Prostate gland (tissue), 2 donors: ENCODE measurements at regions not wholly inside any gene's neighbourhood (a gene's known extent, or its start where the extent isn't known, plus 50 kb on each side); places are given as distances from the start of the nearest gene placed in this dataset.

Source experiments
- DNase-seq: peaks from one replicate; pipeline ENCODE4 v3.0.0-alpha.2; 2019; ENCODE audit warnings: low spot score
- H3K27ac ChIP-seq, 2 donors: fragments of 200-600 bp; sonication (generic); 2 replicates each; pipeline ENCODE4 v1.5.1; 2017 to 2019
- H3K27me3 ChIP-seq: fragments of 200-600 bp; sonication (generic); replicated peaks from 2 replicates; pipeline ENCODE4 v1.5.1; 2019; ENCODE audit not compliant: insufficient read depth
- H3K36me3 ChIP-seq, 2 donors: fragments of 200-600 bp; sonication (generic); 1 replicate in 1 of 2; 2 replicates in 1 of 2; pipeline versions ENCODE4 v1.5.1 to v1.8.1; 2017 to 2019
- H3K4me1 ChIP-seq: fragments of 200-600 bp; sonication (generic); replicated peaks from 2 replicates; pipeline ENCODE4 v1.5.1; 2019
- H3K4me3 ChIP-seq, 2 donors: fragments of 200-600 bp; sonication (generic); 2 replicates each; pipeline ENCODE4 v1.5.1; 2017 to 2019
- H3K9me3 ChIP-seq: fragments of 200-600 bp; sonication (generic); 2 replicates; pipeline ENCODE4 v1.5.1; 2017
- CTCF ChIP-seq, 4 experiments: fragments of 200-600 bp in 2 of 4; fragments of 450-650 bp in 2 of 4; sonication (generic) in 2 of 4; IDR thresholded peaks; 1 replicate in 3 of 4; 2 replicates in 1 of 4; pipeline ENCODE4 v1.5.1; 2016 to 2019; ENCODE audit warnings: antibody characterized with exemption in 4 of 4, mild to moderate bottlenecking in 2 of 4, moderate library complexity in 2 of 4
- POLR2A ChIP-seq: fragments of 450-650 bp; IDR thresholded peaks from one replicate; pipeline ENCODE4 v1.6.1; 2016; ENCODE audit warnings: antibody characterized with exemption, mild to moderate bottlenecking
- POLR2AphosphoS5 ChIP-seq: sonication (generic); formaldehyde crosslinking; IDR thresholded peaks from one replicate; pipeline ENCODE4 v1.6.1; 2017; ENCODE audit warnings: antibody characterized with exemption
- WGBS: methylation state at CpG from one replicate; pipeline ENCODE4 v1.1.5; 2018; 5-methylcytosine and 5-hydroxymethylcytosine counted together
- intact Hi-C: fragments of 100-400 bp; cut with DNase I; formaldehyde crosslinking; loops from one replicate; pipeline ENCODE4 v1.14.2; 2022

GRCh38 chrX:45614853-45615252, 414.2 kb upstream of the DIPK2B start:
- TF ChIP-seq POLR2AphosphoS5 (no peak), CTCF (IDR thresholded peaks at IDR 0.05) (no peak), POLR2A (no peak)
- Histone ChIP-seq H3K4me3 (no peak overlapping the region), H3K36me3 (no peaks in the 10 kb centered on the region), H3K4me1 (no peaks in the 10 kb centered on the region), H3K9me3 (no peaks in the 10 kb centered on the region), H3K27ac (no peak overlapping the region), H3K27me3 (no peaks in the 10 kb centered on the region)
- intact Hi-C loops: no loop called here
- DNase-seq: no peak
- 69% methylated on average over 2 of the region's 2 CpGs for WGBS

- no peak for DNase-seq
- Histone ChIP-seq H3K36me3 (no peaks in the 10 kb centered on the region), H3K27ac (no peak overlapping the region), H3K4me3 (no peak overlapping the region), H3K4me1 (no peaks in the 10 kb centered on the region), H3K27me3 (no peaks in the 10 kb centered on the region), H3K9me3 (no peaks in the 10 kb centered on the region)
- 45% methylated on average over 2 of the region's 2 CpGs for WGBS
- intact Hi-C loops: no loop called here
- TF ChIP-seq CTCF (IDR thresholded peaks at IDR 0.05) (no peak), POLR2AphosphoS5 (no peak), POLR2A (no peak)
Measured at GRCh38 chrX:45602151-45602550, 401.5 kb upstream of the DIPK2B start.

GRCh38 chrX:45601052-45601451, 400.4 kb upstream of the DIPK2B start:
- intact Hi-C loops: no loop called here
- Histone ChIP-seq H3K9me3 (no peaks in the 10 kb centered on the region), H3K4me3 (no peak overlapping the region), H3K36me3 (no peaks in the 10 kb centered on the region), H3K27me3 (no peaks in the 10 kb centered on the region), H3K27ac (no peak overlapping the region), H3K4me1 (no peaks in the 10 kb centered on the region)
- DNase-seq: no peak
- whole genome bisulfite sequencing: 79% methylated on average over 5 of the region's 5 CpGs
- TF ChIP-seq POLR2A (no peak), POLR2AphosphoS5 (no peak), CTCF (IDR thresholded peaks at IDR 0.05) (no peak)

GRCh38 chrX:45598861-45599260, 398.2 kb upstream of the DIPK2B start:
- H3K9me3 ChIP-seq: no peaks in the 10 kb centered on the region
- H3K4me3 ChIP-seq: no peak overlapping the region
- no peaks in the 10 kb centered on the region for H3K27me3 ChIP-seq
- DNase-seq: no peak
- H3K27ac ChIP-seq: no peak overlapping the region
- intact Hi-C loops: no loop called here
- 84% methylated on average over 3 of the region's 3 CpGs for WGBS
- H3K36me3 ChIP-seq: no peaks in the 10 kb centered on the region
- no peaks in the 10 kb centered on the region for H3K4me1 ChIP-seq
- TF ChIP-seq CTCF (IDR thresholded peaks at IDR 0.05) (no peak), POLR2A (no peak), POLR2AphosphoS5 (no peak)

- TF ChIP-seq POLR2AphosphoS5 (no peak), CTCF (IDR thresholded peaks at IDR 0.05) (no peak), POLR2A (no peak)
- no peak for DNase-seq
- Histone ChIP-seq H3K9me3 (no peaks in the 10 kb centered on the region), H3K4me1 (no peaks in the 10 kb centered on the region), H3K27ac (no peak overlapping the region), H3K27me3 (no peaks in the 10 kb centered on the region), H3K4me3 (no peak overlapping the region), H3K36me3 (no peaks in the 10 kb centered on the region)
- intact Hi-C loops: no loop called here
- 67% methylated on average over 2 of the region's 2 CpGs for WGBS
Measured at GRCh38 chrX:45596188-45596808, 395.6 kb upstream of the DIPK2B start.
